GM19452 (cell line): ENCODE measurements at regions not wholly inside any gene's neighbourhood (a gene's known extent, or its start where the extent isn't known, plus 50 kb on each side); places are given as distances from the start of the nearest gene placed in this dataset.

Experiments used
- ATAC-seq: cut with Tn5 transposase; IDR thresholded peaks from one replicate; pipeline ENCODE4 v1.9.1; 2021; ENCODE audit not compliant: unreplicated experiment

- ATAC-seq, result no peak
Measured at GRCh38 chr11:22497474-22497873, 128.1 kb downstream of the FANCF start.

- no peak for ATAC-seq
Measured at GRCh38 chr11:22491555-22492225, 133.9 kb downstream of the FANCF start.

- ATAC-seq, result no peak
Measured at GRCh38 chr11:22479971-22480720, 142.0 kb downstream of the SLC17A6 start.

GRCh38 chr11:22479208-22479607, 141.0 kb downstream of the SLC17A6 start:
- no peak for ATAC-seq

- ATAC-seq, result no peak
Measured at GRCh38 chr11:22478169-22478568, 140.0 kb downstream of the SLC17A6 start.

- ATAC-seq, result no peak
Measured at GRCh38 chr11:22477312-22477711, 139.1 kb downstream of the SLC17A6 start.

- no peak for ATAC-seq
Measured at GRCh38 chr11:22476589-22476988, 138.4 kb downstream of the SLC17A6 start.

GRCh38 chr11:22474616-22475015, 136.4 kb downstream of the SLC17A6 start:
- ATAC-seq, result no peak

GRCh38 chr11:22473586-22473985, 135.4 kb downstream of the SLC17A6 start:
- no peak for ATAC-seq

- no peak for ATAC-seq
Measured at GRCh38 chr11:22472306-22472705, 134.1 kb downstream of the SLC17A6 start.

GRCh38 chr11:22471385-22471784, 133.2 kb downstream of the SLC17A6 start:
- ATAC-seq, result no peak

GRCh38 chr11:22467741-22468140, 129.6 kb downstream of the SLC17A6 start:
- no peak for ATAC-seq

- ATAC-seq, result no peak
Measured at GRCh38 chr11:22467248-22467647, 129.1 kb downstream of the SLC17A6 start.

- ATAC-seq, result no peak
Measured at GRCh38 chr11:22466809-22467208, 128.6 kb downstream of the SLC17A6 start.

GRCh38 chr11:22466351-22466750, 128.2 kb downstream of the SLC17A6 start:
- no peak for ATAC-seq

GRCh38 chr11:22465620-22466019, 127.4 kb downstream of the SLC17A6 start:
- ATAC-seq, result no peak

- no peak for ATAC-seq
Measured at GRCh38 chr11:22461626-22462025, 123.4 kb downstream of the SLC17A6 start.

GRCh38 chr11:22460181-22460580, 122.0 kb downstream of the SLC17A6 start:
- ATAC-seq, result no peak

GRCh38 chr11:22459048-22459447, 120.9 kb downstream of the SLC17A6 start:
- ATAC-seq, result no peak

- ATAC-seq, result no peak
Measured at GRCh38 chr11:22458161-22458560, 120.0 kb downstream of the SLC17A6 start.

GRCh38 chr11:22456993-22457762, 119.0 kb downstream of the SLC17A6 start:
- no peak for ATAC-seq
